ENCODE measurements at regions not wholly inside any gene's neighbourhood (a gene's known extent, or its start where the extent isn't known, plus 50 kb on each side); places are given as distances from the start of the nearest gene placed in this dataset.
"Not testable (repeated sequence)": the region's sequence is repeated elsewhere in the genome, so short reads cannot be mapped to it uniquely, and the experiment has no call there.

GRCh38 chr19:20287070-20287469, 120.1 kb downstream of the ZNF486 start:
- H3K4me3 ChIP-seq (ENCODE audit: low read depth, low read length) = no peak overlapping the region
- no peak for DNase-seq (ENCODE audit: low read depth)
- TF ChIP-seq CTCF (conservative IDR thresholded peaks at IDR 0.05; ENCODE audit: low read depth, low read length) = no peak

DNA sequence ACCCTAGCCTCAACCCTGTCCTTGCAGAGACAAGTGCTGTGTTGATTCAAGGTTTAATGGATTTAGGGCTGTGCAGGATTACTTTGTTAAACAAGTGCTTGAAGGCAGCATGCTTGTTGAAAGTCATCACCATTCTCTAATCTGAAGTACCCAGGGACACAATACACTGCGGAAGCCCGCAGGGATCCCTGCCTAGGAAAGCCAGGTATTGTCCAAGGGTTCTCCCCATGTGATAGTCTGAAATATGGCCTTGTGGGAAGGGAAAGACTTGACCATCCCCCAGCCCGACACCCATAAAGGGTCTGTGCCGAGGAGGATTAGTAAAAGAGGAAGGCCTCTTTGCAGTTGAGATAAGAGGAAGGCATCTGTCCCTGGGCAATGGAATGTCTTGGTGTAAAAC, 118.9 kb downstream of the ZNF486 start:
- not testable (repeated sequence) for DNase-seq (ENCODE audit: low read depth); H3K4me3 ChIP-seq (ENCODE audit: low read depth, low read length)

GRCh38 chr19:20279516-20279915, 112.5 kb downstream of the ZNF486 start:
- H3K4me3 ChIP-seq (ENCODE audit: low read depth, low read length) = no peak overlapping the region
- TF ChIP-seq CTCF (conservative IDR thresholded peaks at IDR 0.05; ENCODE audit: low read depth, low read length) = no peak
- DNase-seq (ENCODE audit: low read depth) = no peak

DNA sequence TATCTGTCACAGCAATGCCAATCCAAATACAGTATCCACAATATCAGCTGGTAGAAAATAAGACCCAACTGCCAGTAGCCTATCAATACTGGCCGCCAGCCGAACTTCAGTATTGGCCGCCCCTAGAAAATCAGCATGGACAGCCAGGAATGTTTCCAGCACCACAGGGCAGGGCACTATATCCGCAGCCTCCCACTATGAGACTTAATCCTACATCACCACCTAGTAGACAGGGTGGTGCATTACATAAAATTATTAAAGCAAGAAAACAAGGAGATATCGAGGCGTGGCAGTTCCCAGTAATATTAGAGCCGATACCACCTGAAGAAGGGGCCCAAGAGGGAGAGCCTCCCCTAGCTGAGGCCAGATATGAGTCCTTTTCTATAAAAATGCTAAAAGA, 111.3 kb downstream of the ZNF486 start:
- H3K4me3 ChIP-seq (ENCODE audit: low read depth, low read length) = no peak overlapping the region
- TF ChIP-seq CTCF (conservative IDR thresholded peaks at IDR 0.05; ENCODE audit: low read depth, low read length) = no peak
- DNase-seq (ENCODE audit: low read depth) = no peak

GRCh38 chr19:20276732-20277082, 109.7 kb downstream of the ZNF486 start:
- not testable (repeated sequence) for H3K4me3 ChIP-seq (ENCODE audit: low read depth, low read length); DNase-seq (ENCODE audit: low read depth)

DNA sequence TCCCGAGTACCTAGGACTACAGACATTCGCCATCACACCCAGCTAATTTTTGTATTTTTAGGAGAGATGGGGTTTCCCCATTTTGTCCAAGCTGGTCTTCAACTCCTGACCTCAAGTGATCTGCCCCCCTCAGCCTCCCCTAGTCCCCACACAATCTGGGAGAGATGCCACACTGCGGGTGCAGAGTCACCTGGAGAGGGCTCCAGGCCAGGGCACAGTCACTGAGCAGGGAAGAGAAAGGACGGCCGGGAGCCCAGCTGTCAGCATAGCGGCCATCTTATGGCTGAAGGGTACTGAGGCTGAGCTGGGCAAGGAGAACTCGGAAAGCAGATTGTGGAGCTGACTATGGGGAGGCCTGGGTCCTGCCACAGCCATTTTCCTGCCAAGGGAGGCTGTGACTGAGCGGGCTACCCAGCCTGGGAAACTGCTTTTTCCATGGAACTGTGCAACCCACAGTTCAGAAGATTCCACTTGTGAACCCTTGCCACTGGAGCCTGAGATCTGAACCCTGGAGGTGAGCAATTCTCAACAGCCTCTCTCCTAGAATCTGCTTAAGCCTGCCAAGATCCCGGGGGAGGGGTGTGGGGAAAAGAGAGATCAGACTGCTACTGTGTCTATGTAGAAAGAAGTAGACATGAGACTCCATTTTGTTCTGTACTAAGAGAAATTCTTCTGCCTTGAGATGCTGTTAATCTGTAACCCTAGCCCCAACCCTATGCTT, 109.2 kb downstream of the ZNF486 start:
- TF ChIP-seq CTCF (conservative IDR thresholded peaks at IDR 0.05; ENCODE audit: low read depth, low read length) = no peak
- H3K4me3 ChIP-seq (ENCODE audit: low read depth, low read length) = no peak overlapping the region
- DNase-seq (ENCODE audit: low read depth) = no peak

- no peak for TF ChIP-seq CTCF (conservative IDR thresholded peaks at IDR 0.05; ENCODE audit: low read depth, low read length)
- no peak for DNase-seq (ENCODE audit: low read depth)
- H3K4me3 ChIP-seq (ENCODE audit: low read depth, low read length) = no peak overlapping the region
These were observed 107.0 kb downstream of the ZNF486 start for GRCh38 chr19:20273951-20274570.

GRCh38 chr19:20273376-20273775, 106.4 kb downstream of the ZNF486 start:
- DNase-seq (ENCODE audit: low read depth) = no peak
- no peak for TF ChIP-seq CTCF (conservative IDR thresholded peaks at IDR 0.05; ENCODE audit: low read depth, low read length)
- no peak overlapping the region for H3K4me3 ChIP-seq (ENCODE audit: low read depth, low read length)

DNA sequence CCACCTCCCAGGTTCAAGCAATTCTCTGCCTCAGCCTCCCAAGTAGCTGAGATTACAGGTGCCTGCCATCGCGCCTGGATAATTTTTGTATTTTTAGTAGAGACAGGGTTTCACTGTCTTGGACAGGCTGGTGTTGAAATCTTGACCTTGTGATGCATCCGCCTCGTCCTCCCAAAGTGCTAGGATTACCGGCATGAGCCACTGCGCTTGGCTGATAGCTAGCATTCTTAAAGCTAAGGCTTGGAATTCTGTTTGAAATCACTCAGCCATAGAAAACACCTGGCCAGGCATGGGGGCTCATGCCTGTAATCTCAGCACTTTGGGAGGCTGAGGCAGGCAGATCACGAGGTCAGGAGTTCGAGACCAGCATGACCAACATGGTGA, 105.6 kb downstream of the ZNF486 start:
- H3K4me3 ChIP-seq (ENCODE audit: low read depth, low read length); DNase-seq (ENCODE audit: low read depth): not testable (repeated sequence)

DNA sequence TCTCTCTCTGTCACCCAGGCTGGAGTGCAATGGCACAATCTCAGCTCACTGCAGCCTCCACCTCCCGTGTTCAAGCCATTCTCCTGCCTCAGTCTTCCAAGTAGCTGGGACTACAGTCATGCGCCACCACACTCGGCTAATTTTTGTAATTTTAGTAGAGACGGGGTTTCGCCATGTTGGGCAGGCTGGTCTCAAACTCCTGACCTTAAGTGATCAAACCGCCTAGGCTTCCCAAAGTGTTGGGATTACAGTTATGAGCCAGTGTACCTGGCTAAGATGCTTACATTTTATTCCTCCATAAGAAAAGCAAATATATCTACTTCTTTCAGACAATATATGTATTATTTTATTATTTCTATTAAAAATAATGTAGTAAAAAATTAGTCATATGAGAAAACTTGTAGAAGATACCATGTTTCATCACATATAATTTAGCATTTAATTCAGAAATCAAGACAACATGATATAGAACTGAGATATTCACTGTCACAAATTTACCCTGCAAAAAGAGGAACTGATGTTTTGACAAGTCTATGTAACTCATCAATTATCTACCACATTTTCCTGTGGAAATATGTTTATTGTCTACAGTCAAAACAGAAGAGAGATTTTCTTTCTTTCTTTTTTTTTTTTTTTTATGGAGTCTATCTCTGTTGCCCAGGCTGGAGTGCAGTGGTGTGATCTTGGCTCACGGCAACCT, 105.1 kb downstream of the ZNF486 start:
- H3K4me3 ChIP-seq (ENCODE audit: low read depth, low read length); DNase-seq (ENCODE audit: low read depth): not testable (repeated sequence)
